SK-N-MC (cell line): ENCODE measurements at regions not wholly inside any gene's neighbourhood (a gene's known extent, or its start where the extent isn't known, plus 50 kb on each side); places are given as distances from the start of the nearest gene placed in this dataset.

Source experiments
- EZH2 ChIP-seq: fragments of 200-600 bp; sonication (generic); IDR thresholded peaks from one replicate; pipeline ENCODE4 v1.6.1; 2017; ENCODE audit warnings: antibody characterized with exemption
- POLR2AphosphoS5 ChIP-seq: IDR thresholded peaks from 2 replicates; pipeline ENCODE4 v1.6.1; 2012; ENCODE audit warnings: mild to moderate bottlenecking, low read depth, low read length, borderline replicate concordance

DNA sequence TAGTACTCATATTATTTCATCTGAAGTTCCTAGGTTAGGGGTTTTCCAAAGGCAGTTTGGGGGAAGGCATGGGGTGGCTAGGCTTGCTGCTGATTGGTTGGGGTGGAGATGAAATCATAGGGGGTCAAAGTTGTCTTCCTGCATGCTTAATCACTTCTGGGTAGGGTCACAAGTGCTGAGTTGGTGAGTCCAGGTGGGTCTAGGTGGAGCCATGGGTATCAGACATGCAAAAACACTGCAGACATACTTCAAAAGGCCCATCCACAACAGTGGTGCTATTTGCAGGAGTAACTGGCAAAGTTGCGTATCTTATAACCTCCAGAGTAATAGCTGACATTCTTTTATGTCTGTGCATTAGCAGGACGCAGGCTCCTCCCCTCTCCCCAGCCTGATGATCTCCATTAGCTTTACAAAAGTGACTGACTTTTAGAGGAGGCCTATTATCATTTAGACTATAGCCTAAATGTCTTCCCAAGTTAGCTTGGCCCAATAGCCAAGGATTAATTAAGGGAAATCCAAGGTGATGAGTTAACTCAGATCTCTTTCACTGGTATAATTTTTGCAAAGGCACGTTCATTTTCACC lies 374.4 kb upstream of the PRMT6 start:
- TF ChIP-seq POLR2AphosphoS5, result no peak
- no peak for TF ChIP-seq EZH2
